HG02840 (cell line): ENCODE measurements at regions not wholly inside any gene's neighbourhood (a gene's known extent, or its start where the extent isn't known, plus 50 kb on each side); places are given as distances from the start of the nearest gene placed in this dataset.

ENCODE experiments used
- ATAC-seq: cut with Tn5 transposase; IDR thresholded peaks from one replicate; pipeline ENCODE4 v1.9.1; 2021; ENCODE audit warnings: mild to moderate bottlenecking, moderate library complexity, moderate number of reproducible peaks; ENCODE audit not compliant: unreplicated experiment, low FRiP score

DNA sequence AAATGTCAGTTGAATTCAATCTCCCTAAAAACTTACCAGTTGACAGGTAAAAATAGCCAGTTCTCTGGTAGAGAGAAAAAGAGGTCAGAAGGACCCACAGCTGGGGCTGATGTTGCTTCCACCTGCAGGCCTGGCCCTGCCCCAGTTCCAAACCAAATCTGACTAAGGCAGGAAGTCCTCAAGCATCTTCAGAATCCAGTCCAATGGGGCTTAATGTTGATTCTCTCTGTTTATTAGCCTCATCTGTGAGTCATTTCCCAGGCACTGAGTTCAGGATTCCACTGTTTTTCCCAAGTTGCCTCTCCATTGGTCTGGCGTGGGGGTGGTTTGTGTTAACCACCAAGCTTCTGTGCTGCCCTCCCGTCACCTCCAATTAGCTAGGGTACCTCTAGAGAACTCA, 601.8 kb downstream of the INSC start:
- ATAC-seq = no peak

DNA sequence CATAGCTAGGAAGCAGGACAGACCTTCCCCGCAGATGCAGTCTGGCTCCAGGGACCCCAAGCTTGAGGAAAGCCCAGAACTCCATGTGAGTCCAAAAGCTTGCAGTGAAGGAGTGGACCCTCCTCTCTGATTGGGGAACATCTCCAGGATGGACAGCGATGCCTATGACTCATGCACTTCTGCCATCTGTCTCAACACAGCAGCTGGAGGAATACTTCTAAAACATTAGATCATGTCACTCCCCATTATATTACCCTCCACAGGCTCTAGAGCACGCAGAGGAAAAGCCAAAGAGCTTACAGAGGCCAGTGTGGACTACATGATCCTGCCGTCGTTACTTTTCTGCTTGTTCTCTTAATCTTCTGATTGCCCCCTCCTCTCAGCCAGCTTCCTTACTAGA, 605.7 kb downstream of the INSC start:
- ATAC-seq = no peak

DNA sequence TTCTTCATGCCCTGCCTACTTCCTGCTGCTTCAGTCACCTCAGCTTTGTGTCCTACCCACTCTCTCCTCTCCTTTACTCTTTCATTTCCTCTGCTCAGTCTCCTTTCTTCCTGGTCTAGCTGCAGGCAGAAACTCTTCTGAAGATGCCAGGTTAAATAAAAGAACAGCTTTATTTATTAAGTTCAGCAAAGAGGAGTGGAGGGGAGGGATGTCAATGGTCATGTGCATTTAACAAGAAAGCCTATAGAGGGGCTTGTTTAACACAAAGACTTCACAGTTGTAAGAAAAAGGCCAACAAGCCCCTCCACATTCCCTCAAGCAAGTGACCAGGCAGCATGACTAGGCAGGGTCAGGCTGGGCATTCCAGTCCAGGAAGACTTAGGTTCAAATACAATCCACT, 609.2 kb downstream of the INSC start:
- ATAC-seq = no peak

DNA sequence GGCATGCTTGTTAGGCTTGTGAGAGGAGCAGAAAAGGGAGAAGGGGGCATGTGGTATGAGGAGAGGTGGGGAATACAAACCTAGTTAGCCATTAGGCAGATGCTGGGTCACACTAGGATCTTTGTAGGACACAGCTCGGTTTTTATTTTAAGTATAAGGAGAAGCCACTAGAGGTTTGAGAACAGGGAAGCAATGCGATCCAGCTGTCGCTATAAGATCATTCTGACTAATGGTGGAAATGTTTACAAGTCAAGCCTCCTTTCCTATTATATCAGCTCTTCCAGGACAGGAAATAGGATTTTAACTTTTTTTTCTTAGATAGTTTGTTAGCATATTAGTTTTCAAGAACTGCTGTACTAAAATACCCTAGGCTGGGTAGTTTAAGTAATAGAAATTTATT, 609.9 kb downstream of the INSC start:
- no peak for ATAC-seq

DNA sequence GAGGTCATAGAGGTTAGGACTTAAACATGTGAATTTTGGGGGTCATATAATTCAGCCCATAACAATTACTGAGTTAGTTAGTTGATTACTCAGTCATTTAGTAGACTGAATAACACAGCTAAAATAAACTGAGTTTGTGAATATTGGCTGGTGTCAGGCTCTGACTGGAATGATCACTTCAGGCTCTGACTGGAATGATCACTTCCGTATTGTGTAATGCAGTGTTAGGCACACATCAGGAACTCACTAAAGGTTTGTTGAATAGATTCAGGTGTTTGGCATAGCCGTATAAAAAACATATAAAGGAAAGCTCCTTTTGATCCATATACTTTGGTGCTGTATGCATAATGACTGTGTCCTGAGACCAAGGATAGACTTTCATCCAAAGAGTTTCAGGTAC, 610.5 kb downstream of the INSC start:
- no peak for ATAC-seq

DNA sequence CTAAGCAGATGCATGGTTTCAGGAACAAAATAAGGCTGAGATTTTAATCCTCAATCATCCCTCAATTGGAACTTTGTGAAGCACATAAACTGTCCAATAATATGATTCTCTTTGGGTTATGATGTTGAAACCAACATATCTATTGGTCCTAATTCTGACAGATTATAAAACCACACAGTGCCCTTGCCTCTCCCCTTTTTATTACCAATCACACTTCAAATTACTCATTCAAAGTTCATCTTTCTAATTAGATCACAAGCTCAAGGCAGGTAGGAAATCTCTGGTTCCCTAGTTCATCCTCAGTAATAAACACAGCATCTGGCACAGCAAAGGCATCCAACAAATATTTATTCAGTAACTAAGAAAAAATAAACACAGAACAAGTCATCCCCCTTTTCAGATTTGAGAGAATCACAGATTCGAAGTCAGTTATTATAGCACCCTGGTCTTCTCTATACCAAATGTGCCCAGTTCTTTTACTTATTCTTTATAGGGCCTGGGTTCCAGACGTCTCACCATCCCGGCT, 611.6 kb downstream of the INSC start:
- ATAC-seq = no peak

DNA sequence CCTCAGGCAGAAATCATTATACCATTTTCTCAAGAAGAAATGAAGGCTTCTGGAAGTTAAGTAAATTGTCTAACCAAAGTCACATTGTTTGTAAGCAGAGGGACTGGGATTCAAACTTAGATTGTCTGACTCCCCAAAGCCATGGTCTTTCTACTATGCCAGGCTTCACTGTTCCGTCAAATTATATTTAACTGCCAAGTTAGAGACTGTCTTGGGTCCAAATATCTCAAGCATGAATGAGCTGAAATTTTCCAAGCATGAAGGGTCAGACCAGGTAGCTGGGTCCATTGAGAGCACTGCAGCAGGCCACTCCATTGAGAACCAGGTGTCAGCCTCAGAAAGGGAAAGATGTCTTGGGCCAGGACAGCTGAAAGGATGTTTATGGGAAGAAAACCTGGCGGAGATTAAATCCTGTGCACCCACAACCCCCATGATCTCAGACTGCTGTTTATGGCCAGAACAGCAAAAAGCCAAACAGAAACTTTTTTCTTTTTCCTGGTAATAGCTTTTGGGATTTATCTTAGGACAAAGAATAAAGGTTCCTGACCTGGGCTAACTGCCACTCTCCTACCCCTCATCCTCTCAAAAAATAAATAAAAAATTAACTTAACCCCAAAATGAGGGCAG, 612.3 kb downstream of the INSC start:
- ATAC-seq = no peak

DNA sequence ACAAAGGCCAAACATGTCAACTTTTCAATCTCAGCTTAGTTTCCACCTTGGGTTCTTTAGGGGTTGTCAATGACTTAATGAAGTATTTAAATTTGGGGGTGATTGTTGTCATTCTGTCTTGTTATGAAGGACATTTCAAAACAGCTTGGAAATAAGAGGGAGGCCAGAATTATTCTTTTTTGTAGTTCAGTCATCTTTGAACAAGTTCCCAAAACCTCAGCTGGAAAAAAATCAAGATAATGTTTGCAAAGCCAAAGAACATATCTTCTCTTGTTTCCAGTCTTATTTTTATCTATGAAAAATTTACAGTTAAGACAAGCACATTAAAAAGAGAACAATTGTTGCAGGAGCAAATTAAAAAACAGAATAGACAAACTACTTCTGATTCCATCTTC, 612.8 kb downstream of the INSC start:
- ATAC-seq = no peak

DNA sequence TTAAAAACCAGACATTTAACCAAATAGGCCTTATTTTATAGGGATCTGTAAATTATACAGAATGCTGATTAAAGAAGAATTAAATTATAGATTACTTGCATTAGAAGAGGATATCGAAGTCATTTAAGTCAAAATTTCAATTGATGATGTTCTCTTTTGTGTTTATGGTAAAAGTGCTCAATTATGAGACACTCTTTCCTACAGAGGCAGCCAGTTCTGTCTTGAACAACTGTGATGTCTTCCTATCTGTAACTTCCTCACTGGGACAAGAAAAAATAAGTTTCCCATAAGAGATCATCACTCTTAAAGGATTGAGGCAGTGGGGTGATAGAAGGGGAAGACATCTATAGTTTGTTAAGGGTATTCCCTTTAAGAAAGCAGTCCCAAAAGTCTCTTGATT, 613.5 kb downstream of the INSC start:
- no peak for ATAC-seq

DNA sequence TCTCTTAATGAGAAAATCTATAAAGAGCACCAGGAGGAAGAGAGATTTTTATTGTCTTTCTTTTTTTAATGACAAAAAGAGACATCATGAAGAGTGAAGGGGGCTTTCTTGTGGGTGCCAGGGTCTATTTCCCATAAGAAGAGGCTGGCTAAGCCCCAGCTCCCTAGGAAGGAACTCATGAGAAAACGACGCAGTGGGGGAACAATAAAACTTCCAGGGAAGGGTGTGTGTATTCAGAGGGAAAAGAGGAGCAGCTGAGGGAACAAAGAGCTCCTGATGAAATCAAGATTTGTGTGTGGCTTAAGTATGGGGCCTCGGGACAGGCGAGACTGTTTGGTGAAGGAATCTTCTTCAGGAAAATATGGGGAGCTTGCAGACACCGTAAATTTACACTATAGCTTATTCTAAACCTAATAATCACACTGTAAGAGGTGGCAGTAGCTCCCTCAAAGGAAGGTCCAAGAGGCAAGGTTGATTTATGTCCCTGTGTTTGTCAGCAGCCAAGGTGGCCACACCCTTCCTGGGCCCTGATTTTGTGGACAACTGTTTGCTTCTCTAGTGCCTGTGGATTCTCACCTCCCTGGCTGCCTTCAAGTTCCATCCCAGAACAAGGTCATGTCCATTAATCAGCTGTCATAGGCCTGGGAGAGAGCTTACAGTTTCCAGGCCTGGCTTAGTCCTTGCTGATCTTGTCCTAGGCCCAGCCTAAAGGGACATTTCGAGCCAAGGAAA, 615.7 kb downstream of the INSC start:
- ATAC-seq = no peak

DNA sequence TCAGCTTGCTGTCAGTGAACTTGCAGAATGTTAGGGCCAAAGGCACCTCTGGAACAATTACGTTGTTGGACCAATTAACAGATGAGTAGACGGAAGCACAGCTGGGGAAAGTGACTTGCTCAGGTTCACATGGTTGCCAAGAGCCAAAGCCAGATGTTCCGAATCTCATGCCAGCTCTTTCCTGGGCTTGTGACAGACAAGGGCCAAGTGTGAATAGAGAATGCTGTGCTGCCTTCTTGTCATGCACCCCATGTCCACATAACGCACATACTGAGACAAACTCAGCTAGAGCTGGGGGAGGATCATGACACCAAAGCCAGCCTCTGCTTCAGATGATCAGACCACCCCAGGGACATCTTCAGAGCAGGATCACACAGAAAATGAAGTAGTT, 616.3 kb downstream of the INSC start:
- no peak for ATAC-seq

DNA sequence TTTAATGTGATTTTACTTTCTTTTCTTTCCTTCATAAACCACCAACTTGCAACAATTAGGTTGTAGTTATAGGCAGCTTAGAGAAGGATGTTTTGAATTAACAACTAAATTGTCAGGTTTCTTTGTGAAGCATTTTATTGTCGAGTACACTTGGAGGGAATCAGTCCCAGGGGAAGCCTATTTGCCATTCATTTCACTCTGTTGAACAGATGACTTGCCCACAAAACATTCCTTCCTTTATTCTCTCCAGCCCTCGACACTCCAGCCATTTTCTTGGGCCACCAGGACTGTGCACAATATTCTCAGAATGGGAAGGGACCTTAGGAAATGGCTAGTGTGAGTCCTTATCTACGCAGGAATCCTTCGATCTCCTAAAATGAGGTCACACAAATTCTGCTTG, 620.6 kb downstream of the SOX6 start:
- no peak for ATAC-seq

DNA sequence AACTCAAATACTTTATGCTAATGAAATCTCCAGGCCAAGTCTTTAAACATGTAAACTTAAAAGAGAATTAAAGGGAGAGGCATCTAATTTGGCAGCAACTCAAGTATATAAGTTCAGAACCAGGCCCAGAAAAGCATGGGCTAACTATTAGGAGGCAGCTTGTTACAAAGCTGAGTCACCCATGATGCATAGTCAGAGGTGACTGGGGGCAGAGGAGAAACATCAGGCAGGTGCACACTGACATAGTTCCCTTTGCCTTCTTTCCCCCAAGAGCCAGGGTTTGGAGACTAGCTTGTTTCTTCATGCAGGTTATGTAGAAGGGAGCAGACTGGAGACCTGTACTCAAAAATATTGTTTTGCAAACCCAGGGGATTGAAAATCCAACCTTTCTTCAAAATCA, 619.0 kb downstream of the SOX6 start:
- no peak for ATAC-seq

DNA sequence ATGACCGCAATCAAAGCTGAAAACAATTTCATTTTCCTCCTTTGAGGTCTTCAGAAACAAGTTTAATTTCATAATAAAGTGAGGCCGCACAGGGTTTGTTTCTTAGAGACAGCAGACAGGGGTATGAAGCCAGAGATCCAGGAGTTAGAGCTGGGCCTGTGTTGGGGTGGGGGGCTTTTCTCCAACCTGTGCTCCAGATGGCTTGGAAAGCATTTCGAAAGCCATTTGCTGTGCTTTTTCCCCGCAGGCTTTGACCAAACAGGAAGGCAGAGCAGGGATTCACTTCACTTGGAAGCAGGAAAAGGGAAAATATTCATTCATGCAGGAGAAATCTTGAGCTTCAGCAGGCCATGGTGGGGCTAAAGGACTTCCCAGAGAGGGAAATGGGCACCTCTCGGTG, 617.4 kb downstream of the SOX6 start:
- ATAC-seq = no peak

DNA sequence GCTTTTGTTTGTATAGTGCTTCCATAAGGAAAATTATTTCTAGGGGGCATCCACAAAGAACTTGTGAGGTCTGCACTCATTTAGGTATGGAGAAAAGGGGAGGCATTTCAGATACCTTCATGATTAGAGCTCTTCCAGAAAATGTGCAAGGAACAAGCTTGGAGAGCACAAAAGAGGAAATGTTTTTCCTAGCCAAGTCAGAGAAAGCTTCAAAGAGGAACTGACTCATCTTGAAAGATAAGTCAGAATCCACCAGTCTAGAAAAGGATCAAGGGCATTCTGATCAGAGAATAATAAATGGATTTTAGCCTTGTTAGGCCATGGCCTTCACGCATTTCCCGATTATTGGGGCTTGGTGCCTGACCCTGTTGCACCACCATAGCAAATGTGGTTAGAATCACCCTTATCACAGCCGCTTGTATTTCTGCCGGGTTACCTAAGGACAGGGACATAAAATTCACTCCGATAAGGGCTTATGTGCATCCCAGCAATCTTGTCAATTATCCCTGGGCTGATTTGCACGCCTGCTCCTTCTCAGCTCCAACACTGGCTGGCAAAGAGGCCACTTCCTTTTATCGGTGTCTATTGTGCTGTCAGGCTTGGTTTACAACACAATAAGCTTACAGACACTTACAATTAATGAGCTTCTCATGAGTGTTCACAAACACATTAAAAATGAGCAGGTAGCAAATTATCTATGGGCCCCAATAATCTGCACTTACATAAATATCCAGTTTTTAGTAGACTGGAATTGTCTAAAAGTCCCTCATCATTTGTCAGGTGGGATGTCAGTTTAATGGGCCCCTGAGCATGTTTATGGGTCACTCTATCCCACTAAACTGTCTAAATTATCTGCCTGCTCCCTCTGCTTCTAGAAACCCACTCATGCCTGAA, 613.5 kb downstream of the SOX6 start:
- ATAC-seq = no peak

DNA sequence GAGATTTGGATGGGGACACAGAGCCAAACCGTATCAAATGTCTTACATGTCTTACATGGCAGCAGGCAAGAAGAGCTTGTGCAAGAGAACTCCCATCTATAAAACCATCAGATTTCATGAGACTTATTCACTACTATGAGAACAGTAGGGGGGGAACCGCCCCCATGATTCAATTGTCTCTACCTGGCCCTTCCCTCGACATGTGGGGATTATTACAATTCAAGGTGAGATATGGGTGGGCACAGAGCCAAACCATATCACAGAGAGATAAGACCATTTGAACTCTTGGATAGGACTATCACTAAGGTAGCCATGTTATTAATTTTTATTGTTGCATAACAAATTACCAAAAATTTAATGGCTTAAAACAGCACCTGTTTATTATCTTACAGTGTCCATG, 611.7 kb downstream of the SOX6 start:
- no peak for ATAC-seq

DNA sequence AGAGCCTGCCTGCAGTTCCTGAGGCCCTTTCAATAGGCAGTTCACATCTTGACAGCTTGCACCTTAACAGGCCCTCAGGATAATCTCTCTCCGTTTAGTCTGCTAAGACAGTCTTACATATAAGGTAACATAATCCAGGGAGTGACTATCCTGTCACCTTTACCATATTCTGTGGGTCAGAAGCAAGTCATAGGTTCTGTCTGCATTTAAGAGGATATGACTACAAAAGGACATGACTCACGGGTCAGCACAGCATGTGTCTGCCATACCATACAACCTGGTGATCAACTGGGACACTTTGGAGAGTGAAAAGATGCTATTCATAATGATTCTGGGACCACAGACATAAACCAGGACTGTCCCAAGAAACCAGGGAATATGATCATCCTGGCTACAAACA, 611.1 kb downstream of the SOX6 start:
- no peak for ATAC-seq

DNA sequence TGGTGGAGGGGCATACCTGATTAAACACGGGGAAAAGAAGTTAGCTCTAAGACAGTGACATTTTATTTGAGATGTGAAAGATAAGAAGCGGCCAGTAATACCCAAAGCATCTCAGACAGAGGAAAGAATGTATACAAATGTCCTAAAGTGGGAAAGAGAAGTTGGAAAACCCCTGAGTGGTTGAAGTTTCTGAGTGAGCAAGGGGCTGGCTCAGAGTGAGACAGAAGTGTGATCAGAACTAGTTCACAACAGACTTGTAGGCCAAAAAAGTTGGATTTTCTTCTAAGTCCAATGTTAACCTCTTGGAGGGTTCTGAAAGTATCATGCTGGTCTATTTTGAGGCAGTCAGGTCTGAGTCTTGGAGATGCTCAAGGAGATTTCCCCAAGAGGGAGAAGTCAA, 608.7 kb downstream of the SOX6 start:
- no peak for ATAC-seq

DNA sequence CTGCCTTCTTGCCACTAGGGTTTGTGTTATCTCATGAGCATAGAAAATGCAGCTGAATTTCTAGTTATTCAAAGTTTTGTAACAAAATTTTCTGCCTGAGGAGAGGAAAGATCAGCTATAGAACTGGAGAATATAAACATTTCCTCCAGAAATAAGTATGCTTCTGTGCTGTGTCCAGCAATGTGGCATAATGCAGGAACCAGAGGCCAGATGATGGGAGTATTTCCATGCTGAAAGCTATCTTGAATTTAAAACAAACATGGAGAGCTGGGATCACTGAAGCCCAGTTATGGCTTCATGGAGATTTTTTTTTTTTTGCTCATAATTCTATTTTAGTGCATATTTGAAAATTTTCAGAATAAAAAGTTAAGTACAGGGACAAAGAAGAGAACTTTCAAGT, 608.2 kb downstream of the SOX6 start:
- ATAC-seq = no peak

DNA sequence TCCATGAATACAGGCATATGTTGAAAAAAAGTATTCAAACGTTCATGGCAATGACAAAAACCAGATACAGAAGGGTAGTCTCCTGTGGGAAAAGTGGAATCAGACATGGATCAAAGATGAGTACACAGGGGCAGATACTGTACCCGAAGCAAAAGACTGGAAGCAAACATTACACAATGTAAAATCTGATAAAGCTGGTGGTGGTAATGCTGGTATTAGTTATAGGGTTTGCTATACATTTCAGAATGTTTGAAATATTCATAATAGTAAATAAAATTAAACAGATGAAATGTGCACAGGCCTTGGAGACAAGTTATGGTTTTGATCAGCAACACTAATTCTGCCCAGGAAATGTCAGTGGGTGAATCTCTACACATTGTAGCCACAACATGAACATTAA, 607.6 kb downstream of the SOX6 start:
- ATAC-seq = no peak

DNA sequence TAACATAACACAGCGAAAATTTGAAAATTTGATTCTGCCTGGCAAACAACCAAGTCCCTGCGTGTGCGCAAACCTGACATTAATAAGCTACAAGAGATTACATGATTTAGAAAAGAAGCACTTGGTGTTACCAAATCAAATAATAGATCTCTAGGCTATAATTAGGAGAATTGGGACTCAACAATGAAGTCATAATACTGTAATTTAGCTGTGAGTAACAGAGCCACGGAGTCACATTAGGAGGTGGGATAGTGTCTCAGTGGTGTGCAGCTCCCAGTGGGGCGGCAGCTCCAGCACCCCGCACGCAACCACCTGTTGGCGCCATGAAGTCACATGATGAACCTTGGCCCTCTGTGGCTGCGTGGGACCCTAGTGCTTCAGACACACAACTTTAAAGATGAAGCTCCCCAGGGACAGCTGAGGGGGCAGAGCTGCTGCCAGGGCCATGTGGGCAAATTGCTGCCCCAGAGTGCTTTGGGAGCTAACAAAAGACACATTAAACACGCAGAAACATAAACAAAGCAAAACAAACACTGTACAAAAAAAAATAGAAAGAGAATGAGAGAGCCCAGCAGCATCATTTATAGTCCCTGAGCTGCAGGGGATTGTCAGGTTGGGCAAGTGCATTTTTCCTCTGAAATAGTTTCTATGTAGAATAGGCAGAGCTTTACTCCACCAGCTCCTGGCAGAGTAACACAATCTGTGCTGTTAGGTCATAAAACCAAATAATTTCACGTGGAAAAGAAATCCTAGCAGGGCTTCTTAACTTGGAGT, 605.6 kb downstream of the SOX6 start:
- ATAC-seq = no peak
